T1000 (cell line): ENCODE measurements at regions not wholly inside any gene's neighbourhood (a gene's known extent, or its start where the extent isn't known, plus 50 kb on each side); places are given as distances from the start of the nearest gene placed in this dataset.

Experiments used
- DNase-seq: peaks from one replicate; lab custom pipeline; 2025; ENCODE audit warnings: mixed read lengths; lab: John Stamatoyannopoulos, UW

- no peak for DNase-seq
These were observed 1063.5 kb upstream of the PCDH9 start for GRCh38 chr13:68293631-68294030.

- no peak for DNase-seq
These were observed 1062.5 kb upstream of the PCDH9 start for GRCh38 chr13:68292601-68293000.

- no peak for DNase-seq
These were observed 1061.5 kb upstream of the PCDH9 start for GRCh38 chr13:68291595-68291994.

GRCh38 chr13:68275758-68276157 lies 1045.6 kb upstream of the PCDH9 start:
- no peak for DNase-seq

GRCh38 chr13:68272652-68273051 lies 1042.5 kb upstream of the PCDH9 start:
- no peak for DNase-seq

GRCh38 chr13:68264692-68265091 lies 1034.6 kb upstream of the PCDH9 start:
- DNase-seq = no peak

GRCh38 chr13:68261105-68261504 lies 1031.0 kb upstream of the PCDH9 start:
- no peak for DNase-seq

- no peak for DNase-seq
These were observed 1027.1 kb upstream of the PCDH9 start for GRCh38 chr13:68257111-68257842.

- no peak for DNase-seq
These were observed 1024.0 kb upstream of the PCDH9 start for GRCh38 chr13:68254151-68254550.

- DNase-seq = no peak
These were observed 1004.1 kb upstream of the PCDH9 start for GRCh38 chr13:68234274-68234673.

GRCh38 chr13:68232351-68233130 lies 1002.4 kb upstream of the PCDH9 start:
- DNase-seq = no peak

GRCh38 chr13:68214691-68215415 lies 984.7 kb upstream of the PCDH9 start:
- no peak for DNase-seq

- no peak for DNase-seq
These were observed 969.1 kb upstream of the PCDH9 start for GRCh38 chr13:68199271-68199670.

- no peak for DNase-seq
These were observed 960.7 kb upstream of the PCDH9 start for GRCh38 chr13:68190818-68191217.

- no peak for DNase-seq
These were observed 955.5 kb upstream of the PCDH9 start for GRCh38 chr13:68185444-68186141.

GRCh38 chr13:68176475-68176874 lies 946.3 kb upstream of the PCDH9 start:
- no peak for DNase-seq

GRCh38 chr13:68174893-68175292 lies 944.8 kb upstream of the PCDH9 start:
- DNase-seq = no peak

- no peak for DNase-seq
These were observed 943.0 kb upstream of the PCDH9 start for GRCh38 chr13:68173111-68173510.

- DNase-seq = no peak
These were observed 940.8 kb upstream of the PCDH9 start for GRCh38 chr13:68170961-68171360.

GRCh38 chr13:68168448-68168847 lies 938.3 kb upstream of the PCDH9 start:
- DNase-seq = no peak

- no peak for DNase-seq
These were observed 930.3 kb upstream of the PCDH9 start for GRCh38 chr13:68160466-68160865.

- DNase-seq = no peak
These were observed 922.3 kb upstream of the PCDH9 start for GRCh38 chr13:68152414-68152813.
